GM13976 (cell line): ENCODE measurements at regions not wholly inside any gene's neighbourhood (a gene's known extent, or its start where the extent isn't known, plus 50 kb on each side); places are given as distances from the start of the nearest gene placed in this dataset.

Experiments
- DNase-seq: peaks from one replicate; pipeline ENCODE4 v3.0.0; 2012; ENCODE audit warnings: low spot score
- CTCF ChIP-seq: IDR thresholded peaks from 2 replicates; pipeline ENCODE4 v1.5.1; 2012; ENCODE audit warnings: borderline replicate concordance, mild to moderate bottlenecking; ENCODE audit not compliant: insufficient read depth; ENCODE audit errors: extremely low read depth, missing control alignments, control extremely low read depth
- in situ Hi-C: fragments of 300-500 bp; cut with MboI; formaldehyde crosslinking; loops from one replicate; pipeline ENCODE4 v1.12.0; 2022; ENCODE audit warnings: low sequenced_read_pairs, mixed read lengths, inconsistent platforms; ENCODE audit not compliant: unreplicated experiment

GRCh38 chr1:5342172-5342571, 650.1 kb downstream of the NPHP4 start:
- TF ChIP-seq CTCF, result no peak
- in situ Hi-C loops, result no loop called here
- no peak for DNase-seq

DNA sequence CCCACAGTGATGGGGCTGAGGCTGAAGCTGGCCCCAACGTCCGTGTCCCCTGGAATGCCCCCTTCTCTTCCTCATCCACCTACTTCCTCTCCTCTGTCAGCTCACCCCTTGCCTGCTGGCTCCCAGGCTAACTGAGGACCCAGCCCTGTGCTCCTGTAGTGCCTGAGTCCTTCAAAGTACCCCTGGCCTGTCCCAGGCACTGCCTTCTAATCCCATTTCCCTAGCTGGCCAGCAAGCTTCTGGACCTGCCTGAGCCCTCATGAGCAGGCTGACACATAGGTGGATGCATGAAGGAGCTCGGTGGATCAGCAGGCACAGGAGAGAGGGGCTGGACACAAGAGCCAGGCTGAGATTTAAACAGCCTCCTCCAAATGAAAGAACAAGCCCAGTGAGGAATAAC, 650.8 kb downstream of the NPHP4 start:
- in situ Hi-C loops, result no loop called here
- no peak for TF ChIP-seq CTCF
- no peak for DNase-seq

DNA sequence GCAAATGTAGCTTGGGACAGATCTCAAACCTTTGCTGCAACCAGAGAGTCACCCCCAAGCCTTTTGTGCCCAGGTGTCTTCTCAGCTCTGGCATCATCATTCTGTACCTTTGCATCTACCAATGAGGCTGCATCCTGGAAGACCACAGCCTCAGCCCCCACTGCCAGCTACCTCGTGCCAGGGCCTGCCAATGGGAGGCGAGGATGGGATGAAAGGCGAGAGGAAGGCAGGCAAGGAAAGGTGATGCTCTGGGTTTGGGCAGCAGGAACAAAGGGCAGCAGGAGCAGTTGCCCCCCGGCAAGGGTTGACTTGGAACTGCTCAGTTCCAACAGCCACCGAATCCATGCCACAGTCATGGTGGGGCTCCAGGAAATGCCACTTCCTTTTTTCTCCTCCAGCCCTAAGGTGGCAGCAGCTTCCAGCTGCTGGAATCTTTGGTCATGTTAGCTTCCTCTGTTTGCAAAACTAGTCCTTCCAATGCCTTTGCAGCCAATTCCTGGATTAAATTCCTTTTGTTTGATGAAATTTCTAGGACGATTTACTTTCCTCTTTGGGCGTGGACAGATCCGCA, 651.6 kb downstream of the NPHP4 start:
- DNase-seq, result no peak
- in situ Hi-C loops, result no loop called here
- no peak for TF ChIP-seq CTCF

DNA sequence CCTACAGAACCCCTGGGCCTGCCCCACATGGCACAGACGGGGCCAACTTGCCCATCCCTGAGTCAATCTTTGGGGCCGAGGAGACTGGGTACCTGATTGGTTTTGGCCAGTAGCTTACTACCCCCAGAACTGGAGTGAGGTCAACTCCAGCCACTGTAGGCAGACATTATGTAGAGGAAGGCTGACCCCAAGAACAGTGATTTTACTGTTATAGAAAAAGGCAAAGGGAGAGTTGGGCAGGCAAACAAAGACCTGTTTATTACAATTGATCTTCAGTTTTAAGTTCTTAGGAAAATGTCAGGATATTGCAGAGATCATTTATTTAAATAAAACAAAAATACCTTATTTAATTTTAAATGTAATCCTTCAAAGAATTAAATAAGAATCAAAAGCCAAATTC, 653.8 kb downstream of the NPHP4 start:
- TF ChIP-seq CTCF, result no peak
- in situ Hi-C loops, result no loop called here

GRCh38 chr1:5333291-5333690, 658.9 kb downstream of the NPHP4 start:
- in situ Hi-C loops, result no loop called here
- TF ChIP-seq CTCF, result no peak
- no peak for DNase-seq

More for the DNA sequence above, 653.8 kb downstream of the NPHP4 start:
- no peak for DNase-seq

DNA sequence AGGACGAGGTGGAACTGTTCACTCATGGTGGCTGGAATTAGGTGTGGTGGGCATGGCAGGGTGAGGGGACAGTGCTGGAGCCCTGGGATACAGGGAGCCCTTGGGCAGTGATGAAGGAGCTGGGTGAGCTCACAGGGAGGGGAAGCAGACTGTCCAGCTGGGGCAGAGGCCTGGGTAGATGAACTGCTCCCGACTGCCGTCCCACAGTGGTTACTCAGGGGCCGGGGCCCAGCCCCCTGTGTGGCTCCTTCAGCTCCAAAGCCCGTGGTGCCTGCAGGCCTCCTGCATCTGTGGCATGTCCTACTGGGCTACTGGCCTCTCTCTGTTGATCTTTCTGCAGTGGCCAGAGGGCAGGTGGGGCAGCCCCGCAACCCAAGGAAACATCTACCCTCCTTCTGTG, 661.1 kb downstream of the NPHP4 start:
- no peak for DNase-seq
- no peak for TF ChIP-seq CTCF
- in situ Hi-C loops, result no loop called here
